Right renal cortex interstitium (tissue), 3 donors: ENCODE measurements at regions not wholly inside any gene's neighbourhood (a gene's known extent, or its start where the extent isn't known, plus 50 kb on each side); places are given as distances from the start of the nearest gene placed in this dataset.

ENCODE experiments used
- DNase-seq, 3 donors: peaks; one replicate each; pipeline ENCODE4 v3.0.0-alpha.2; 2013; ENCODE audit warnings: low read depth in 3 of 3, low spot score in 2 of 3

DNA sequence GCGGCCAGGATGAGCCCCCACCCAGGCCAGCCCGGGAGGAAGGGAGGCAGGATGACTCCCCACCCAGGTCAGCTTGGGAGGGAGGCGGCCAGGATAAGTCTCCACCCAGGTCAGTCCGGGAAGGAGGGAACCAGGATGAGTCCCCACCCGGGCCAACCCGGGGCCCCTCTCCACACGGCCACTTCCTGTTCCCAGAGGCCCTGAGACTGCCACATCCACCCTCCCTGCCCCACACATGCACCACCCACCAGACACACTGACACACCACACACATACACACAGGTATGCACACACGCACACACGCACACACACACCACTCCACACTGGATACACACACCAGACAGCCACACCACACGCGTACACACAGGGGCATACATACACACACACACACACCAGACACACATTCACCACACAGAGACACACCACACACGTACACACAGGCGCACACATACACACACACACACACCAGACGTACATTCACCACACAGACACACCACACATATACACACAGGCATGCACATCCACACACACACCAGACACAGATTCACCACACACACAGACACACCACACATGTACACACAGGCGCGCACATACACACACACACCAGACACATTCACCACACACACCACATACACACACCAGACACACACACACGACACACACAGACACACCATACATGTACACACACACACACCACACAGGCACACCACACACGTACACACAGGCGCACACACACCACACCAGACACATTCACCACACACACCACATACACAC, 84.9 kb upstream of the PRR5 start:
- DNase-seq, result no peak

DNA sequence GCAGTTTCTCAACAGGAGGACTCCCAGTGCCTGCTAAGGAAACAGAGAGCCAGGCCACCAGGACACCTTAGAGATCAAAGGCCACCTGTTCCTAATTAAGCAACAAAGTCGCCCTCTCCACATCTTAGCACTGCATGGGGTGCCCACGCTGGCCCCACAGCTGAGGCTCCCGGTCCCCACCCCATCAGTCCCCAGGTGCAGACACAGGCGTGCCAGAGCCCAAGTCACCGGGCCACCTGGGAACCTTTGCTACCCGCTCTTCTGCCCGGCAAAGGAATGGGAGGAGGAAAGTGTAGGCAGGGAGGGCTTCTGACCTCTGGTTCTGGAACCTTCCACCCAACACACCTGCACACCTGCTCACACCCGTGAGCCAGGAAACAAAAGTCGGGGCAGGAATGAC, 85.5 kb upstream of the PRR5 start:
- no peak for DNase-seq

- DNase-seq, result no peak
Measured at GRCh38 chr22:44615602-44616180, 86.3 kb upstream of the PRR5 start.

DNA sequence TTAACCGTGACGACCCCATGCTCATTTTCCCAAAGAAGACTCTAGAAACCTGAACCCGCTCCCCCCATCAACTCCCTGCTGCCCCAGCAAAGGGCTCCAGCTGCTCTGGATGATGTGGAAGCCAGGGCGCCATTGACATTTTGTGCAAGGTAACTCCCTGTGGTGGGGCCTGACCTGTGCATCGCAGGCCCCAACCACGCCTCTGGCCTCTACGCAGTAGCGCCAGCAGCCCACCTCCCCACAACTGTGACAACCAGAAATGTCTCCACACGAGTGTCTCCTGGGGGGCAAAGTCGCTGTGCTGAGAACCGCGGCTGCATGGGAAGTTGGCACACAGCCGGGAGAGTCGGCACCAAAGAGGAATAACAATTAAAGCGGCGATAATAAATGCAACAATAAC, 86.9 kb upstream of the PRR5 start:
- DNase-seq, result no peak

DNA sequence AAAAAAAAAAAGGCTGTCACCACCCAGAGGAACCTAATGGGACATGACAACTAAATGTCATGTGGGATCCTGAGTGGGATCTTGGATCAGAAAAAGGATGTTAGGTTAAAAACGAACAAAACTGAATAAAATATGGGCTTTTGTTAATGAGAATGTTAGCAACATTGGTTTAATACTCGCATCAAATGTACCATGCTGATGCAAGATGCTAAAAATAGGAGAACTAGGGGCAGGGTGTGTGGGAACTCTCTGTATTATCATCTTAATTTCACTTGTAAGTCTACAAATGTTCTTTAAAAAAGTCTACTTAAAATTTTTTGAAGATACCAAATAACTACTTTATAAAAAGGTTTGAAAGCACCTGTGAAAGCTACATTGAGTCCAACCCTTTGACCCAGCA, 88.8 kb upstream of the PRR5 start:
- DNase-seq, result no peak

GRCh38 chr22:44611880-44612496, 90.0 kb upstream of the PRR5 start:
- no peak for DNase-seq

- no peak for DNase-seq
Measured at GRCh38 chr22:44610071-44610470, 91.9 kb upstream of the PRR5 start.

DNA sequence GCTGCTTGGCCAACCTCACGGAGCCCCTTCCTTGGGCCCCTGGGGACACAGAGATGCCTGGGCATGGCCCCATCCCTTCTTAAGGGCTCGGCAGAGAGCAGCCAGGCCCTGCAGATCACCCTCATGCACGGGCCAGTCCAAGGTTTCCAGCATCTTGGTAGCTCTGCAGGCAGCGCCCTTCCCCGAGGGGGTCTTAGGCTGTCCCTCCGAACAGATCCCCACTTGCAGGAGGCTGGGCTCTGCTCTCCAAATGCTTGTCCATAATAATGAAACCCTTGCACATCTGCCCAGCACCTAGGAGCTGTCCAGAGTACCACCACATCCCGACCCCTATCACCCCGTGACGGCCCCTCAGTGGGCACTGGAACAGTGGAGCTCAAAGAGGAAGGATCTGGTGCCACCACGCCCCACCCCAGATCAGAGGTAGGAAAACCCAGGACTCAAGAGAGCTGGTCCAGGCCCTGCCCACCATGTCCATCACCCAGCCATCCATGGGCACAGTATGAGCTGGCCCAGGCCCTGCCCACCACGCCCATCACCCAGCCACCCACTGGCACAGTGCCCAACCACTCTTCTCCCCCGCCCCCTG, 92.5 kb upstream of the PRR5 start:
- DNase-seq, result no peak

GRCh38 chr22:44608597-44609399, 93.2 kb upstream of the PRR5 start:
- DNase-seq, result no peak

GRCh38 chr22:44606126-44606525, 95.9 kb upstream of the PRR5 start:
- no peak for DNase-seq

DNA sequence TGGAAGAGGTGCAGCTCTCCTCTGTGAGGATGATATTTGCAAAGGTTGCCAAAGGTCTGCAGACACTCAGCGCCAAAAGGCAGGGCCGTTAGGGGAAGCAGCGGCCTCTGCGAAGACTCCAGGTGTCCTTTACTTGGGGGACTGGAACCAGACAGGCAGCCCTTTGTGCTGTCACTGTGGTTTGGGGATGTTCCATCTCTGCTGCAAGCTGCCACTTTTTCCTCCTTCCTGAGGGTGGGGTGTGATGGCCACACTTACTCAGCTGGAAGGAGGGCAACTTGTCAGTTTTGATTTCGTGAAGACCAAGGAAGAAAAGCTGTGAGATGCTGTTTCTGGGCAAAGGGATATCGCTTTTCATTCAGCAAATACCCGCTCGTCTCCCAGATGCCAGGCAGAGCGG, 96.5 kb upstream of the PRR5 start:
- no peak for DNase-seq

DNA sequence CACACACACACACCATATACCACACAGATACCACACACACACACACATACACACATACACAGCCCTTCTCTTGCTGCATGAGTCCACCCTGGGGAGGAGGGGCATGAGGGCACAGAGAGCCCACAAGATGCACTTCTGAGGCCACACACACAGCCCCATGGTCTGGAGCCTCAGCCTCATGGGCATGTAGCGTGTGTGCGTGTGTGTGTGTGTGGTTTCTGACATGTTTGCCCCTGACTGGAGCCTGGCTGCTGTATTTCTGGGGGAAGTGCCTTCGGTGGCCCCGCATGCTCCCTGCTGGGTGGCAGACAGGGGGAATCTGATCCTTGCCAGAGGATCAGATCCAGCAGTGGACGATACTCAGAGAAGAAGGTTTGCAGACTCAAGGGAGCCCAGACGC, 97.0 kb upstream of the PRR5 start:
- DNase-seq, result no peak

DNA sequence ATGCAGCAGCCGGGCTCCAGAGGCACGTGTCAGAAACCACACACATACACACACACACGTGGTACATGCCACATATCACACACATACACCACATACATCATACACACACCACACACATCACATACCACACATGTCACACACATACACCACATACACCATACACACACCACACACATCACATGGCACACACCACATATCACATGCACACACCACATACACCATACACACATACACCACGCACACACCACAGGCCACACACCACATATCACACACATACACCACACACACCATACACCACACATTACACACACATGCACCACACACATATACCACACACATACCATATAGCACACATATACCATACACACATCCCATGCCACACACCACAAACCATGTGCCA, 97.5 kb upstream of the PRR5 start:
- DNase-seq, result no peak

GRCh38 chr22:44603767-44604166, 98.2 kb upstream of the PRR5 start:
- no peak for DNase-seq

GRCh38 chr22:44601725-44602124, 100.3 kb upstream of the PRR5 start:
- no peak for DNase-seq

GRCh38 chr22:44601189-44601588, 100.8 kb upstream of the PRR5 start:
- no peak for DNase-seq

- DNase-seq, result no peak
Measured at GRCh38 chr22:44600207-44600785, 101.7 kb upstream of the PRR5 start.

GRCh38 chr22:44599500-44600140, 101.6 kb upstream of the RTL6 start:
- no peak for DNase-seq

GRCh38 chr22:44599084-44599483, 101.1 kb upstream of the RTL6 start:
- no peak for DNase-seq

GRCh38 chr22:44597616-44598015, 99.6 kb upstream of the RTL6 start:
- DNase-seq, result peak in 1 of 3 donors; percentile 31
